Fibroblast of lung (primary cell): ENCODE measurements at regions not wholly inside any gene's neighbourhood (a gene's known extent, or its start where the extent isn't known, plus 50 kb on each side); places are given as distances from the start of the nearest gene placed in this dataset.

ENCODE experiments used
- DNase-seq, 2 donors: peaks; one replicate each; pipeline versions ENCODE4 v3.0.0 to v3.0.0-alpha.2; 2010; ENCODE audit warnings: low read depth in 2 of 2
- H2AFZ ChIP-seq: 2 replicates; pipeline ENCODE4 v1.5.1; 2012; ENCODE audit warnings: low read length, control low read depth, inconsistent platforms
- H3K27ac ChIP-seq: 2 replicates; pipeline ENCODE4 v1.5.1; 2011; ENCODE audit warnings: low read length, control low read depth; ENCODE audit not compliant: insufficient read depth
- H3K27me3 ChIP-seq: 2 replicates; pipeline ENCODE4 v1.5.1; 2011; ENCODE audit warnings: mild to moderate bottlenecking, low read length; ENCODE audit not compliant: control insufficient read depth, insufficient read depth
- H3K36me3 ChIP-seq: 2 replicates; pipeline ENCODE4 v1.5.1; 2011; ENCODE audit warnings: low read length; ENCODE audit not compliant: control insufficient read depth, insufficient read depth
- H3K4me1 ChIP-seq: 2 replicates; pipeline ENCODE4 v1.5.1; 2011; ENCODE audit warnings: low read length; ENCODE audit not compliant: control insufficient read depth, insufficient read depth; ENCODE audit errors: extremely low read depth
- H3K4me2 ChIP-seq: 2 replicates; pipeline ENCODE4 v1.5.1; 2011; ENCODE audit warnings: low read length, control low read depth; ENCODE audit not compliant: insufficient read depth; ENCODE audit errors: extremely low read depth
- H3K4me3 ChIP-seq, 4 experiments: fragments of 200-600 bp in 1 of 4; sonication (generic) in 1 of 4; replicated peaks in 1 of 4; 2 replicates each; pipeline ENCODE4 v1.5.1; 2011 to 2016; ENCODE audit warnings: low read length in 4 of 4, low read depth in 3 of 4, mild to moderate bottlenecking in 3 of 4, control low read depth in 2 of 4, inconsistent platforms in 1 of 4, mixed read lengths in 1 of 4; ENCODE audit not compliant: insufficient read depth in 1 of 4; ENCODE audit errors: control extremely low read depth in 1 of 4
- H3K79me2 ChIP-seq: 2 replicates; pipeline ENCODE4 v1.5.1; 2012; ENCODE audit warnings: mild to moderate bottlenecking, low read length, inconsistent platforms; ENCODE audit not compliant: control insufficient read depth, insufficient read depth
- H3K9ac ChIP-seq: 2 replicates; pipeline ENCODE4 v1.5.1; 2011; ENCODE audit warnings: mild to moderate bottlenecking, low read length, control low read depth; ENCODE audit not compliant: insufficient read depth
- H3K9me3 ChIP-seq: 2 replicates; pipeline ENCODE4 v1.5.1; 2012; ENCODE audit warnings: low read depth, low read length; ENCODE audit not compliant: control insufficient read depth, insufficient read depth
- H4K20me1 ChIP-seq: 2 replicates; pipeline ENCODE4 v1.5.1; 2011; ENCODE audit warnings: low read length; ENCODE audit not compliant: control insufficient read depth, insufficient read depth; ENCODE audit errors: extremely low read depth
- CTCF ChIP-seq, 2 donors: IDR thresholded peaks in 1 of 2; conservative IDR thresholded peaks in 1 of 2; 1 replicate in 1 of 2; 2 replicates in 1 of 2; pipeline ENCODE4 v1.5.1; 2011 to 2012; ENCODE audit warnings: low read length in 2 of 2, control low read depth in 1 of 2, inconsistent platforms in 1 of 2, low read depth in 1 of 2, mild to moderate bottlenecking in 1 of 2
- EZH2 ChIP-seq: IDR thresholded peaks from 2 replicates; pipeline ENCODE4 v1.5.1; 2012; ENCODE audit warnings: low read length, control low read depth, mild to moderate bottlenecking; ENCODE audit errors: missing control alignments

DNA sequence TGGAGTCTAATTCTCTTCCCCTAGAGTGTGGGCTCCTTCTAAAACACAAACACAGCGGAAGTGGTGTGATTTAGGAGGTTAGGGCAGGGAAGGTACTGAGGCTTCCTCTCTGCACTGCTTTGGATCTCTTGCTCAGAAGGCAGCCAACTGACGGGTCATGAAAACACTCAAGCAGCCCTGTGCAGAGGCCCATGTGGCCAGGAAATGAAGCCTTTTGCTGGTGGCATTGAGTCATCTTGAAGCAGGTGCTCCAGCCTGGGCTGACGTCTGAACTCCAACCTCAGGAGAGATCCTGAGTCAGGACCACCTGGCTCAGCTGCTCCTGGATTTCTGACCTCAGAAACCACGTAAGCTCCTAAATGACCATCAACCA, 72.9 kb downstream of the MRM1 start:
- peaks cover 5% of the 10 kb centered on the region for H3K27me3 ChIP-seq
- H3K4me2 ChIP-seq, result no peak overlapping the region
- H3K9ac ChIP-seq, result no peak overlapping the region
- H3K4me1 ChIP-seq, result no peaks in the 10 kb centered on the region
- no peak overlapping the region for H2AFZ ChIP-seq
- H4K20me1 ChIP-seq, result no peaks in the 10 kb centered on the region
- no peak for DNase-seq
- TF ChIP-seq CTCF (conservative IDR thresholded peaks at IDR 0.05 in 1 of 2, IDR thresholded peaks at IDR 0.05 in 1 of 2; ENCODE audit: low read depth in 1 of 2, low read length in 2 of 2) (no peak), EZH2 (no peak)
- H3K27ac ChIP-seq, result no peak overlapping the region
- H3K4me3 ChIP-seq, result no peak overlapping the region
- no peaks in the 10 kb centered on the region for H3K79me2 ChIP-seq
- no peaks in the 10 kb centered on the region for H3K9me3 ChIP-seq
- no peaks in the 10 kb centered on the region for H3K36me3 ChIP-seq

GRCh38 chr17:36675250-36675649, 73.9 kb downstream of the MRM1 start:
- H3K27me3 ChIP-seq, result peaks cover 9% of the 10 kb centered on the region
- H3K27ac ChIP-seq, result no peak overlapping the region
- H3K79me2 ChIP-seq, result no peaks in the 10 kb centered on the region
- H3K36me3 ChIP-seq, result no peaks in the 10 kb centered on the region
- H3K4me1 ChIP-seq, result no peaks in the 10 kb centered on the region
- H3K9me3 ChIP-seq, result no peaks in the 10 kb centered on the region
- H3K4me2 ChIP-seq, result no peak overlapping the region
- DNase-seq, result no peak
- H3K4me3 ChIP-seq, result no peak overlapping the region
- no peak overlapping the region for H3K9ac ChIP-seq
- no peak for TF ChIP-seq CTCF (conservative IDR thresholded peaks at IDR 0.05 in 1 of 2, IDR thresholded peaks at IDR 0.05 in 1 of 2; ENCODE audit: low read depth in 1 of 2, low read length in 2 of 2)
- no peak for TF ChIP-seq EZH2
- no peak overlapping the region for H2AFZ ChIP-seq
- no peaks in the 10 kb centered on the region for H4K20me1 ChIP-seq

GRCh38 chr17:36675786-36676185, 74.4 kb downstream of the MRM1 start:
- no peak for DNase-seq
- no peaks in the 10 kb centered on the region for H3K9me3 ChIP-seq

More at GRCh38 chr17:36675786-36676185, 74.4 kb downstream of the MRM1 start:
- no peak overlapping the region for H3K4me2 ChIP-seq
- H3K27me3 ChIP-seq, result peaks cover 6% of the 10 kb centered on the region
- H3K4me1 ChIP-seq, result no peaks in the 10 kb centered on the region
- H3K4me3 ChIP-seq, result no peak overlapping the region
- H3K27ac ChIP-seq, result no peak overlapping the region
- H3K79me2 ChIP-seq, result no peaks in the 10 kb centered on the region
- H3K9ac ChIP-seq, result no peak overlapping the region
- H4K20me1 ChIP-seq, result no peaks in the 10 kb centered on the region
- TF ChIP-seq EZH2 (no peak), CTCF (conservative IDR thresholded peaks at IDR 0.05 in 1 of 2, IDR thresholded peaks at IDR 0.05 in 1 of 2; ENCODE audit: low read depth in 1 of 2, low read length in 2 of 2) (no peak)
- no peak overlapping the region for H2AFZ ChIP-seq
- H3K36me3 ChIP-seq, result no peaks in the 10 kb centered on the region
